Stimulated activated naive B cell treated with anti-CD40 and anti-IgM and Interleukin-4, amounts not matched to agents 10 μg/mL and 1 μg/mL and 100 μg/mL, for 72 hours (primary cell): ENCODE measurements at regions not wholly inside any gene's neighbourhood (a gene's known extent, or its start where the extent isn't known, plus 50 kb on each side); places are given as distances from the start of the nearest gene placed in this dataset.

ENCODE experiments used
- ATAC-seq, 2 donors: fragments of 150-1000 bp; cut with Tn5 transposase; replicated peaks; 2 replicates each; pipeline ENCODE4 v1.10.0; 2021; ENCODE audit warnings: moderate library complexity in 1 of 2
- DNase-seq: peaks from one replicate; pipeline ENCODE4 v3.0.0; 2021
- H3K27ac Mint-ChIP-seq: one replicate; pipeline ENCODE4 v1.8.0; 2022; ENCODE audit warnings: mild to moderate bottlenecking, mixed read lengths
- H3K27me3 Mint-ChIP-seq, 2 donors: one replicate each; pipeline ENCODE4 v1.8.0; 2022; ENCODE audit warnings: mixed read lengths in 2 of 2
- H3K36me3 Mint-ChIP-seq, 2 donors: one replicate each; pipeline ENCODE4 v1.8.0; 2022; ENCODE audit warnings: mixed read lengths in 2 of 2, mild to moderate bottlenecking in 1 of 2
- H3K4me1 Mint-ChIP-seq, 2 donors: one replicate each; pipeline ENCODE4 v1.8.0; 2022; ENCODE audit warnings: mixed read lengths in 2 of 2, mild to moderate bottlenecking in 1 of 2
- H3K4me3 Mint-ChIP-seq, 2 donors: one replicate each; pipeline ENCODE4 v1.8.0; 2022; ENCODE audit warnings: mild to moderate bottlenecking in 2 of 2, mixed read lengths in 2 of 2, moderate library complexity in 1 of 2
- H3K9me3 Mint-ChIP-seq, 2 donors: one replicate each; pipeline ENCODE4 v1.8.0; 2022; ENCODE audit warnings: mixed read lengths in 2 of 2, mild to moderate bottlenecking in 1 of 2

DNA sequence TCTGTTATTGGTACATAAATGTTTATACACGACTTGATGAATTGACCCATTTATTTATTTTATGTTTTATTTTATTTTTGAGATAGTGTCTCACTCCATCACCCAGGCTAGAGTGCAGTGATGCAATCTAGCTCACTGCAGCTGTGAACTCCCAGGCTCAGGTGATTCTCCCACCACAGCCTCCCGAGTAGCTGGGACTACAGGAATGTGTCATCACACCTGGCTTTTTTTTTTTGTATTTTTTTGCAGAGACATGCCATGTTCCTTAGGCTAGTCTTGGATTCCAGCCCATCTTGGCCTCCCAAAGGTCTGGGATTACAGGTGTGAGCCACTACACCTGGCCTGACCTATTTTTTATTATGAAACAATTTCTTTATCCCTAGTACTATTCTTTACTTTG is 355.0 kb upstream of the PRICKLE1 start:
- DNase-seq (no peak), ATAC-seq (no peak)
- no peaks in the 10 kb centered on the region for H3K4me1 Mint-ChIP-seq
- H3K9me3 Mint-ChIP-seq = peaks cover 16 to 32% of the 10 kb centered on the region in 2 donors
- no peaks in the 10 kb centered on the region for H3K36me3 Mint-ChIP-seq
- peaks cover 0 to 4% of the 10 kb centered on the region in 2 donors for H3K27me3 Mint-ChIP-seq
- H3K27ac Mint-ChIP-seq = no peak overlapping the region
- no peak overlapping the region for H3K4me3 Mint-ChIP-seq

- ATAC-seq (no peak), DNase-seq (no peak)
- Mint-ChIP-seq H3K36me3 (no peaks in the 10 kb centered on the region), H3K4me3 (no peak overlapping the region), H3K27me3 (no peaks in the 10 kb centered on the region), H3K27ac (no peak overlapping the region), H3K4me1 (no peaks in the 10 kb centered on the region), H3K9me3 (peaks cover 7 to 19% of the 10 kb centered on the region in 2 donors)
These were observed 347.4 kb upstream of the PRICKLE1 start for GRCh38 chr12:42936991-42937390.

GRCh38 chr12:42936260-42936659 is 346.7 kb upstream of the PRICKLE1 start:
- H3K36me3 Mint-ChIP-seq = no peaks in the 10 kb centered on the region
- H3K4me1 Mint-ChIP-seq = no peaks in the 10 kb centered on the region
- ATAC-seq = no peak
- H3K9me3 Mint-ChIP-seq = peaks cover 2 to 14% of the 10 kb centered on the region in 2 donors
- no peaks in the 10 kb centered on the region for H3K27me3 Mint-ChIP-seq
- H3K27ac Mint-ChIP-seq = no peak overlapping the region
- no peak overlapping the region for H3K4me3 Mint-ChIP-seq
- no peak for DNase-seq

DNA sequence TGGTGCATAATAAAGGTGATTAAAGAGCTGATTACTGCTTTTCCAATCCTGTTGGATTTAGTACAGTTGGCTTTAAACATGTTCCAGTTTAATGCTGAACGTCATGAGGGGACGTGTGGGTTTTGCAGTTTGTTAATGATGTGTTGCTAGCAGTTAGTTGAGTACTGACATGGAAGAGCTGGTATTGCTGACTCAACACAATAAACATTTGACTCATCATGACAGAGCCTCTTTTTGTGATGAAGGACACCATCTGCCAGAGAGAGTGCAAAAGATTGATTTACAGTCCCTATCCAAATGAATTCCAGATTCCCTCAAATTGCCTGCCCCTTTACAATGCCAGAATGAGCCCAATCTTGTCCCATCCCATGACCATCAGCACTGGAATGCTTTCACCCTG is 346.2 kb upstream of the PRICKLE1 start:
- DNase-seq (no peak), ATAC-seq (no peak)
- Mint-ChIP-seq H3K27ac (no peak overlapping the region), H3K9me3 (peaks cover 0 to 11% of the 10 kb centered on the region in 2 donors), H3K36me3 (no peaks in the 10 kb centered on the region), H3K27me3 (no peaks in the 10 kb centered on the region), H3K4me3 (no peak overlapping the region), H3K4me1 (no peaks in the 10 kb centered on the region)

DNA sequence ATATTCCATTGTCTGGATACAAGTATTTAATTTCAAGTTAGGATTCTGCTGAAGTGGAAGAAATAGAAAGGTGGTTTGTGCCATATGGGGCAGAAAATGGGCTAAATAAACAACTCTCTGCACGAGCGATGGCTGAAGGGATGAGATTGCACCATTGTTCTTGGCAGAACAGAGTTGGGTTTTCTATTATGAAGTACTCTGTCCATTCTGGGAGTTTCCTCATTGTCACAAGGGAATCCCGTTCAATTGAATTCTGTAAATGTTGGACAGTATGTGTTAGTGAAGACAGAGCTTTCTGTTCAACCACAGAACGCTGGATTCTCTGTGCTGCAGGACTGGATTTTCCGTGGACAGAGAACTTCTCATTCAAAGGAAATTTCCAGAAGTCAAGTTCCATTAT is 345.5 kb upstream of the PRICKLE1 start:
- H3K4me3 Mint-ChIP-seq = no peak overlapping the region
- H3K9me3 Mint-ChIP-seq = peaks cover 0 to 8% of the 10 kb centered on the region in 2 donors
- H3K27ac Mint-ChIP-seq = no peak overlapping the region
- no peaks in the 10 kb centered on the region for H3K4me1 Mint-ChIP-seq
- no peak for ATAC-seq
- no peak for DNase-seq
- no peaks in the 10 kb centered on the region for H3K36me3 Mint-ChIP-seq
- H3K27me3 Mint-ChIP-seq = no peaks in the 10 kb centered on the region

GRCh38 chr12:42933461-42934081 is 344.0 kb upstream of the PRICKLE1 start:
- Mint-ChIP-seq H3K9me3 (peaks cover 0 to 2% of the 10 kb centered on the region in 2 donors), H3K4me3 (no peak overlapping the region), H3K36me3 (no peaks in the 10 kb centered on the region), H3K27ac (no peak overlapping the region), H3K4me1 (no peaks in the 10 kb centered on the region), H3K27me3 (no peaks in the 10 kb centered on the region)
- ATAC-seq = no peak
- no peak for DNase-seq

DNA sequence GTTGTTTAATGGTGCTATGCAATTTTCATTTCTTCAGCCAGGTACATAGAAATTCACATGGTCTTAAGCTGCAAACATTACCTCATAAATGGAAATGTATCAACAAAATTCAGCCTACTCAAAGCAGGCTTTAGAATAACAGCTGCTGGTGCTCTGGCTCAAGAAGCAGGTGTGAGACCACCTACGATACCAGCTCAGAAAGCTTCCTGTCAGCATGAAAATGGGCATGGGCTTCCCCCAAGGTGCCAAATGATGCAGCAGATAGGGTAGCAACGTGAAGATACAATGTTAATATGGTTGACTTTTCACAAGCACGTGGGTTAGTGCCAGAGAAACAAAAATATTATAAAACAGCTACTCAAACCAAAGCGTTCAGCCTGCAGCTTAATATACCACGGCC is 343.4 kb upstream of the PRICKLE1 start:
- ATAC-seq = no peak
- Mint-ChIP-seq H3K4me1 (no peaks in the 10 kb centered on the region), H3K27ac (no peak overlapping the region), H3K9me3 (peaks cover 0 to 2% of the 10 kb centered on the region in 2 donors), H3K27me3 (no peaks in the 10 kb centered on the region), H3K36me3 (no peaks in the 10 kb centered on the region), H3K4me3 (no peak overlapping the region)
- no peak for DNase-seq

- no peak overlapping the region for H3K4me3 Mint-ChIP-seq
- H3K27ac Mint-ChIP-seq = no peak overlapping the region
- ATAC-seq = no peak
- no peaks in the 10 kb centered on the region for H3K27me3 Mint-ChIP-seq
- H3K36me3 Mint-ChIP-seq = no peaks in the 10 kb centered on the region
- DNase-seq = no peak
- H3K4me1 Mint-ChIP-seq = no peaks in the 10 kb centered on the region
- H3K9me3 Mint-ChIP-seq = peaks cover 0 to 3% of the 10 kb centered on the region in 2 donors
These were observed 336.7 kb upstream of the PRICKLE1 start for GRCh38 chr12:42926232-42926631.

DNA sequence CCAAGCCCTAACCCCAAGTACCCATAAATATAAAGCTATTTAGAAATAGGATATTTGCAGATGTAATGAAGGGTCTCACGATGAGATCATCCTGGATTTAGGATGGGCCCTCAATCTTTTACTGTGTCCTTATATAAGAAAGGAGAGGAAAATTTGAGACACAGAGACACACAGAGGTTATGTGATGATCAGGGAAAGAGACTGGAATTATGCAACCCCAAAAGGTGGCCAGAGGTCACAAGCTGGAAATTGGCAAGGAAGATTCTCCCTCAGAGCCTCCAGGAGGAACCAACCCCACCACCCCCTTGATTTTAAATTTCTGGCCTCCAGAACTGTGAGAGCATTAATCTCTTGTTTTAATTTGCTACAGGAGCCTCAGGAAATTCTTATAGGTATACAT is 334.9 kb upstream of the PRICKLE1 start:
- H3K27ac Mint-ChIP-seq = no peak overlapping the region
- DNase-seq (no peak), ATAC-seq (no peak)
- no peaks in the 10 kb centered on the region for H3K27me3 Mint-ChIP-seq
- H3K9me3 Mint-ChIP-seq = peaks cover 0 to 3% of the 10 kb centered on the region in 2 donors
- H3K4me3 Mint-ChIP-seq = no peak overlapping the region
- no peaks in the 10 kb centered on the region for H3K4me1 Mint-ChIP-seq
- H3K36me3 Mint-ChIP-seq = no peaks in the 10 kb centered on the region

DNA sequence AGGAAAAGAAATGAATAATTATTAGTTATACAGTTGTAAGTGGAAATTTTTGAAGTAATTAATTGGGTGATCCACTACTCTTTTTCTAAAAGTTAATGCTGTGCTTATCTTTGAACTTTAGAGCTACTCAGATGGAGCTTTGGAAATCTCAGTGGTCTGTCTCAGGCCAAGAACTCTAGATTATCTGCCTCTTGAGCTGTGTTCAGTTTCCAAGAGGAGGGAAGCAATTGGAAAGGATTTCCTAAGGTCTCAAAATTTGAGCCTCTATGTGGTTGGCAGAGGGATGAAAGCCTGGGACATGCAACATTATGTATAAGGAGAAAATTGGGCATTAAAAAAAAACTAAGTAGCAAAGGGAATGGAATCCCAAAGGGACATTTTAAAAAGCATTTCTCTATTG is 334.0 kb upstream of the PRICKLE1 start:
- ATAC-seq (no peak), DNase-seq (no peak)
- no peak overlapping the region for H3K27ac Mint-ChIP-seq
- H3K4me1 Mint-ChIP-seq = no peaks in the 10 kb centered on the region
- H3K4me3 Mint-ChIP-seq = no peak overlapping the region
- peaks cover 0 to 3% of the 10 kb centered on the region in 2 donors for H3K9me3 Mint-ChIP-seq
- no peaks in the 10 kb centered on the region for H3K36me3 Mint-ChIP-seq
- no peaks in the 10 kb centered on the region for H3K27me3 Mint-ChIP-seq

GRCh38 chr12:42923156-42923555 is 333.6 kb upstream of the PRICKLE1 start:
- no peaks in the 10 kb centered on the region for H3K36me3 Mint-ChIP-seq
- no peaks in the 10 kb centered on the region for H3K27me3 Mint-ChIP-seq
- peaks cover 0 to 3% of the 10 kb centered on the region in 2 donors for H3K9me3 Mint-ChIP-seq
- ATAC-seq (no peak), DNase-seq (no peak)
- H3K27ac Mint-ChIP-seq = no peak overlapping the region
- no peaks in the 10 kb centered on the region for H3K4me1 Mint-ChIP-seq
- no peak overlapping the region for H3K4me3 Mint-ChIP-seq

- H3K27ac Mint-ChIP-seq = no peak overlapping the region
- ATAC-seq (no peak), DNase-seq (no peak)
- H3K4me3 Mint-ChIP-seq = no peak overlapping the region
- H3K9me3 Mint-ChIP-seq = peaks cover 0 to 3% of the 10 kb centered on the region in 2 donors
- no peaks in the 10 kb centered on the region for H3K4me1 Mint-ChIP-seq
- H3K27me3 Mint-ChIP-seq = no peaks in the 10 kb centered on the region
- no peaks in the 10 kb centered on the region for H3K36me3 Mint-ChIP-seq
These were observed 332.9 kb upstream of the PRICKLE1 start for GRCh38 chr12:42922505-42922850.

DNA sequence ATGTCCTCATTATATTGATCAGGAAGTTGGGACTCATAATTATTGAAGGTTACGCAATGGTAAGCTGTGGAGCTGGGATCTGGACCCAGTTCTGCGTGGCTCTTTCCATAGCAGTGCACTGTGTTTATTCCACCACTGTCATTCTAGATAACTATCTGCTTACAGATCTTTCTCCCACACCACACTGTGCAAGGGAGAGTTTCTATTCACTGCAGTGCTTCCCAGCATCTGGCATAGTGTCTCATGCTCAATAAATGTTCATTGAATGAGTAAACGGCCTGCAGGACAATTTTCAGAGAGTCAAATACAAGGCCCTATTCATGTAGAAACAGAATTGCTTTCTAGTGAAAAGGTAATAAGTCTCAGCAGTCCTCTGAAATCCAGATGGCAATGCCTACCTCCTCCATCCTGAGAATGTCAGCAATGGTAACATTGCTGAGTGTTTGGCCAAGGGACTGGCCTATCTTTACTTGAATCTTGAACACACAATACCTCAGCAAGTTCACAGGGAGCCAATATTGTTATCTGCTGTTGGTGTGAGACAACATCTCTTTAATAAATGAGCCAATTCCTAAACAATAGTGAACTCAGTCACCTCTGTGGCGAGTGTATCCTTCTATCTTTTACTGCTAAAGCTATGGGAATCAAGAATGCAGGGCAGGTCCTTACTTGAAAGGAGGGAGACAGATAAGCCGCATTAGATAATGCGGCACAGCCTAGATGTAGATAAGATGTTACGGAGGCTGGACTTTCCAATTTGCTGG is 332.4 kb upstream of the PRICKLE1 start:
- Mint-ChIP-seq H3K9me3 (peaks cover 0 to 3% of the 10 kb centered on the region in 2 donors), H3K36me3 (no peaks in the 10 kb centered on the region), H3K4me1 (no peaks in the 10 kb centered on the region), H3K27me3 (no peaks in the 10 kb centered on the region), H3K27ac (no peak overlapping the region), H3K4me3 (no peak overlapping the region)
- no peak for DNase-seq
- no peak for ATAC-seq

DNA sequence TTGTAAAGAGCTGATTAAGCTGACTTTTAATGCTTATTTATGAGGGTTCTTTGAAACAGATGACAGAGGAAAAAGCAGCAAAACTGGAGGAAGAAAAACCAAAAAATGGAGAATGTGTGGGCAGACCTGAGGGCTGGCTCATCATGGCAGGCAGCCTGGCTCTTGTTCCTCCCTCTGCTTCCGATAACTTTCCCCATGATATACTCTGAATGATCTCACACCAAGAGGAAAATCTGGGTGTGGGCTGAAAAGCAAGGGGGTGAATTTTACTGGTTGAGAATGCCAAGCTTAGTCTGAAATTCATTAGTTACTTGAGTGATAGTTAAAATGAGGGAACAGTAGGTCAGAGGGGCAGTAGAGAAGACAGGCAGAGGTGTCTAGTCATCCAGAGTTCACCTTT is 330.1 kb upstream of the PRICKLE1 start:
- no peaks in the 10 kb centered on the region for H3K36me3 Mint-ChIP-seq
- no peak for ATAC-seq
- no peak overlapping the region for H3K27ac Mint-ChIP-seq
- H3K27me3 Mint-ChIP-seq = no peaks in the 10 kb centered on the region
- no peaks in the 10 kb centered on the region for H3K9me3 Mint-ChIP-seq
- DNase-seq = no peak
- no peak overlapping the region for H3K4me3 Mint-ChIP-seq
- no peaks in the 10 kb centered on the region for H3K4me1 Mint-ChIP-seq

DNA sequence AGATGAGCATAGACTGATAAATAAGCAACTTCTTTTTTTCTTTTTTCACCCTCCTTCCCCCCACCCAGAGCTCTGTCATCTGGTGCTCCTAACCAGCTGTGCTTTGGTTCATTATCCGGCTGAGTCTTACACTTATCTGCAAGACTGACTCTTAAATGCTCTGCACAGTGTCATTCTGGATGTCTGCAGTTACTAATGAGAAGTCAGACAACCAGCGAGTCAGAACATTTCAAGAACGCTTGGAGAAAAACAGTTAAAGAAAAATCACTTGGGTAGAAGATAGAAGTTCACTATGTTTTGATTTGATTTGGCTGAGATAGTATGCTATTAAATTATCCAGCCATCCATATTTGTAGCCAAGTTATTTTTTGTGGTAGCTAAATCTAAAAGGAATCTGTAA is 328.9 kb upstream of the PRICKLE1 start:
- ATAC-seq = no peak

More for the DNA sequence above, 328.9 kb upstream of the PRICKLE1 start:
- Mint-ChIP-seq H3K36me3 (no peaks in the 10 kb centered on the region), H3K27me3 (no peaks in the 10 kb centered on the region), H3K27ac (no peak overlapping the region), H3K9me3 (no peaks in the 10 kb centered on the region), H3K4me1 (no peaks in the 10 kb centered on the region), H3K4me3 (no peak overlapping the region)
- no peak for DNase-seq
